AG04450 (cell line): ENCODE measurements at regions not wholly inside any gene's neighbourhood (a gene's known extent, or its start where the extent isn't known, plus 50 kb on each side); places are given as distances from the start of the nearest gene placed in this dataset.

Experiments
- CTCF ChIA-PET: fragments of 300-600, 350-600 bp; formaldehyde crosslinking; extraction: SDS; loops from one replicate; lab custom pipeline; 2022; ENCODE audit warnings: antibody characterized with exemption, inconsistent platforms; lab: Charles Lee
- POLR2A ChIA-PET: fragments of 350-600 bp; formaldehyde crosslinking; extraction: SDS; loops from one replicate; lab custom pipeline; 2021; ENCODE audit warnings: antibody characterized with exemption, inconsistent platforms; lab: Yijun Ruan, JAX
- DNase-seq: peaks from one replicate; pipeline ENCODE4 v3.0.0-alpha.2; 2011; ENCODE audit warnings: low read depth, low spot score
- H3K27ac ChIP-seq: one replicate; pipeline ENCODE4 v1.5.1; 2012; ENCODE audit warnings: low read depth, low read length, control low read depth
- H3K27me3 ChIP-seq: one replicate; pipeline ENCODE4 v1.6.0; 2012; ENCODE audit warnings: low read length; ENCODE audit not compliant: control insufficient read depth, insufficient read depth
- H3K4me3 ChIP-seq: 2 replicates; pipeline ENCODE4 v1.5.1; 2011; ENCODE audit warnings: mild to moderate bottlenecking, low read depth, low read length, control low read depth
- H3K9me3 ChIP-seq: 2 replicates; pipeline ENCODE4 v1.5.1; 2012; ENCODE audit warnings: low read length; ENCODE audit not compliant: control insufficient read depth, insufficient read depth
- CTCF ChIP-seq: IDR thresholded peaks from 2 replicates; pipeline ENCODE4 v1.5.1; 2011; ENCODE audit warnings: low read depth, low read length, control low read depth, inconsistent platforms

- no peaks in the 10 kb centered on the region for H3K27me3 ChIP-seq
- ChIA-PET CTCF (interaction anchor here (0.6 to 1.6 kb wide), 4 partner anchors 10 to 222 kb away, joined by 3 to 5 read pairs (median 4); no protein-coding TSS in a partner anchor), POLR2A (no interaction called here)
- no peak for TF ChIP-seq CTCF
- H3K27ac ChIP-seq, result no peak overlapping the region
- H3K9me3 ChIP-seq, result no peaks in the 10 kb centered on the region
- H3K4me3 ChIP-seq, result no peak overlapping the region
- DNase-seq, result no peak
Observed at GRCh38 chr6:165875946-165876345, 212.9 kb upstream of the PDE10A start.

GRCh38 chr6:165873976-165874375 is 210.9 kb upstream of the PDE10A start:
- no peak for DNase-seq
- Histone ChIP-seq H3K4me3 (no peak overlapping the region), H3K27ac (no peak overlapping the region), H3K27me3 (no peaks in the 10 kb centered on the region), H3K9me3 (no peaks in the 10 kb centered on the region)
- CTCF ChIA-PET, result interaction anchor here (0.8 to 1.6 kb wide), 7 partner anchors 11 to 527 kb away, joined by 3 to 7 read pairs (median 4); no protein-coding TSS in a partner anchor
- POLR2A ChIA-PET, result no interaction called here
- no peak for TF ChIP-seq CTCF

GRCh38 chr6:165872811-165873210 is 209.8 kb upstream of the PDE10A start:
- TF ChIP-seq CTCF, result no peak
- ChIA-PET POLR2A (no interaction called here), CTCF (interaction anchor here (1.1 to 1.8 kb wide), 6 partner anchors 13 to 225 kb away, joined by 3 to 7 read pairs (median 6); no protein-coding TSS in a partner anchor)
- H3K27ac ChIP-seq, result no peak overlapping the region
- no peaks in the 10 kb centered on the region for H3K27me3 ChIP-seq
- no peaks in the 10 kb centered on the region for H3K9me3 ChIP-seq
- no peak for DNase-seq
- no peak overlapping the region for H3K4me3 ChIP-seq

- Histone ChIP-seq H3K9me3 (no peaks in the 10 kb centered on the region), H3K4me3 (no peak overlapping the region), H3K27me3 (no peaks in the 10 kb centered on the region), H3K27ac (no peak overlapping the region)
- POLR2A ChIA-PET, result no interaction called here
- DNase-seq, result no peak
- no peak for TF ChIP-seq CTCF
- CTCF ChIA-PET, result interaction anchor here (1.8 kb wide), 1 partner anchor 13 kb away, joined by 6 read pairs; no protein-coding TSS in a partner anchor
Observed at GRCh38 chr6:165872311-165872710, 209.3 kb upstream of the PDE10A start.

- no peak for TF ChIP-seq CTCF
- Histone ChIP-seq H3K27me3 (no peaks in the 10 kb centered on the region), H3K27ac (no peak overlapping the region), H3K4me3 (no peak overlapping the region), H3K9me3 (no peaks in the 10 kb centered on the region)
- ChIA-PET POLR2A (no interaction called here), CTCF (interaction anchor here (0.7 to 1.8 kb wide), 3 partner anchors 13 to 21 kb away, joined by 4 to 6 read pairs (median 4); no protein-coding TSS in a partner anchor)
- no peak for DNase-seq
Observed at GRCh38 chr6:165871571-165871970, 208.5 kb upstream of the PDE10A start.
